Memory B cell (primary cell): ENCODE measurements at regions not wholly inside any gene's neighbourhood (a gene's known extent, or its start where the extent isn't known, plus 50 kb on each side); places are given as distances from the start of the nearest gene placed in this dataset.
A peak's percentile ranks its signal among the peaks of the same experiment; 100 is the strongest.

Source experiments
- ATAC-seq: fragments of 150-1000 bp; cut with Tn5 transposase; 2 replicates; pipeline ENCODE4 v1.10.0; 2021; ENCODE audit warnings: low read depth, mild to moderate bottlenecking, moderate library complexity
- DNase-seq, 2 donors: peaks; one replicate each; pipeline ENCODE4 v3.0.0; 2022; ENCODE audit warnings: low spot score in 2 of 2
- H3K27ac Mint-ChIP-seq: one replicate; pipeline ENCODE4 v1.8.0; 2022; ENCODE audit warnings: mild to moderate bottlenecking, moderate library complexity, mixed read lengths
- H3K27me3 Mint-ChIP-seq: one replicate; pipeline ENCODE4 v1.8.0; 2022; ENCODE audit warnings: mixed read lengths
- H3K36me3 Mint-ChIP-seq: one replicate; pipeline ENCODE4 v1.8.0; 2022; ENCODE audit warnings: mild to moderate bottlenecking, mixed read lengths
- H3K4me1 Mint-ChIP-seq: one replicate; pipeline ENCODE4 v1.8.0; 2022; ENCODE audit warnings: mixed read lengths
- H3K4me3 Mint-ChIP-seq: one replicate; pipeline ENCODE4 v1.8.0; 2022; ENCODE audit warnings: mild to moderate bottlenecking, moderate library complexity, mixed read lengths
- H3K9me3 Mint-ChIP-seq: one replicate; pipeline ENCODE4 v1.8.0; 2022; ENCODE audit warnings: mixed read lengths

- Mint-ChIP-seq H3K4me1 (peaks cover 12% of the 10 kb centered on the region), H3K36me3 (peaks cover 4% of the 10 kb centered on the region), H3K4me3 (peak overlapping the region; percentile 33), H3K27ac (peak overlapping the region; percentile 54), H3K27me3 (no peaks in the 10 kb centered on the region), H3K9me3 (peaks cover 16% of the 10 kb centered on the region)
- ATAC-seq, result peak; percentile 94
- DNase-seq, result no peak
These were observed 154.6 kb upstream of the AHI1 start for GRCh38 chr6:135651964-135652755.

GRCh38 chr6:135655055-135655454, 157.5 kb upstream of the AHI1 start:
- no peak for ATAC-seq
- H3K36me3 Mint-ChIP-seq, result peaks cover 4% of the 10 kb centered on the region
- peaks cover 16% of the 10 kb centered on the region for H3K4me1 Mint-ChIP-seq
- H3K4me3 Mint-ChIP-seq, result no peak overlapping the region
- H3K9me3 Mint-ChIP-seq, result peaks cover 9% of the 10 kb centered on the region
- DNase-seq, result no peak
- no peak overlapping the region for H3K27ac Mint-ChIP-seq
- no peaks in the 10 kb centered on the region for H3K27me3 Mint-ChIP-seq

- H3K4me3 Mint-ChIP-seq, result no peak overlapping the region
- peaks cover 9% of the 10 kb centered on the region for H3K4me1 Mint-ChIP-seq
- peaks cover 4% of the 10 kb centered on the region for H3K36me3 Mint-ChIP-seq
- H3K9me3 Mint-ChIP-seq, result peaks cover 7% of the 10 kb centered on the region
- peaks cover 2% of the 10 kb centered on the region for H3K27me3 Mint-ChIP-seq
- ATAC-seq (no peak), DNase-seq (no peak)
- no peak overlapping the region for H3K27ac Mint-ChIP-seq
These were observed 159.7 kb upstream of the AHI1 start for GRCh38 chr6:135657207-135657606.

GRCh38 chr6:135658481-135658880, 160.9 kb upstream of the AHI1 start:
- no peak for DNase-seq
- Mint-ChIP-seq H3K9me3 (peaks cover 8% of the 10 kb centered on the region), H3K27ac (no peak overlapping the region), H3K36me3 (peaks cover 4% of the 10 kb centered on the region), H3K4me3 (no peak overlapping the region), H3K4me1 (peaks cover 4% of the 10 kb centered on the region), H3K27me3 (peaks cover 3% of the 10 kb centered on the region)
- ATAC-seq, result no peak

- DNase-seq, result no peak
- no peak overlapping the region for H3K4me3 Mint-ChIP-seq
- peaks cover 3% of the 10 kb centered on the region for H3K27me3 Mint-ChIP-seq
- peaks cover 4% of the 10 kb centered on the region for H3K4me1 Mint-ChIP-seq
- no peak overlapping the region for H3K27ac Mint-ChIP-seq
- peaks cover 7% of the 10 kb centered on the region for H3K9me3 Mint-ChIP-seq
- peaks cover 3% of the 10 kb centered on the region for H3K36me3 Mint-ChIP-seq
- ATAC-seq, result peak; percentile 60
These were observed 161.4 kb upstream of the AHI1 start for GRCh38 chr6:135658916-135659315.

GRCh38 chr6:135664527-135664926, 167.0 kb upstream of the AHI1 start:
- Mint-ChIP-seq H3K36me3 (no peaks in the 10 kb centered on the region), H3K4me3 (no peak overlapping the region)

GRCh38 chr6:135665935-135666334, 168.4 kb upstream of the AHI1 start:
- DNase-seq, result no peak
- Mint-ChIP-seq H3K36me3 (no peaks in the 10 kb centered on the region), H3K4me1 (no peaks in the 10 kb centered on the region), H3K4me3 (no peak overlapping the region), H3K9me3 (peaks cover 3% of the 10 kb centered on the region), H3K27me3 (peaks cover 6% of the 10 kb centered on the region), H3K27ac (no peak overlapping the region)
- ATAC-seq, result no peak

More at GRCh38 chr6:135664527-135664926, 167.0 kb upstream of the AHI1 start:
- peaks cover 6% of the 10 kb centered on the region for H3K27me3 Mint-ChIP-seq
- peaks cover 3% of the 10 kb centered on the region for H3K9me3 Mint-ChIP-seq
- DNase-seq (no peak), ATAC-seq (no peak)
- no peaks in the 10 kb centered on the region for H3K4me1 Mint-ChIP-seq
- no peak overlapping the region for H3K27ac Mint-ChIP-seq

GRCh38 chr6:135667691-135668455, 170.3 kb upstream of the AHI1 start:
- Mint-ChIP-seq H3K27ac (no peak overlapping the region), H3K9me3 (peaks cover 3% of the 10 kb centered on the region)
- DNase-seq, result no peak

GRCh38 chr6:135672256-135672655, 174.7 kb upstream of the AHI1 start:
- Mint-ChIP-seq H3K27me3 (peaks cover 3% of the 10 kb centered on the region), H3K9me3 (no peaks in the 10 kb centered on the region)

More at GRCh38 chr6:135667691-135668455, 170.3 kb upstream of the AHI1 start:
- Mint-ChIP-seq H3K36me3 (no peaks in the 10 kb centered on the region), H3K4me1 (no peaks in the 10 kb centered on the region), H3K27me3 (peaks cover 4% of the 10 kb centered on the region), H3K4me3 (no peak overlapping the region)
- ATAC-seq, result no peak

GRCh38 chr6:135673501-135674309, 176.2 kb upstream of the AHI1 start:
- ATAC-seq (no peak), DNase-seq (no peak)
- Mint-ChIP-seq H3K27me3 (no peaks in the 10 kb centered on the region), H3K9me3 (no peaks in the 10 kb centered on the region), H3K27ac (no peak overlapping the region), H3K4me3 (no peak overlapping the region), H3K4me1 (no peaks in the 10 kb centered on the region), H3K36me3 (no peaks in the 10 kb centered on the region)

More at GRCh38 chr6:135672256-135672655, 174.7 kb upstream of the AHI1 start:
- DNase-seq, result no peak
- H3K4me1 Mint-ChIP-seq, result no peaks in the 10 kb centered on the region
- H3K36me3 Mint-ChIP-seq, result no peaks in the 10 kb centered on the region
- no peak overlapping the region for H3K4me3 Mint-ChIP-seq
- no peak overlapping the region for H3K27ac Mint-ChIP-seq
- no peak for ATAC-seq

- H3K4me1 Mint-ChIP-seq, result no peaks in the 10 kb centered on the region
- no peak overlapping the region for H3K4me3 Mint-ChIP-seq
- H3K36me3 Mint-ChIP-seq, result no peaks in the 10 kb centered on the region
- ATAC-seq, result no peak
- no peak for DNase-seq
- no peaks in the 10 kb centered on the region for H3K9me3 Mint-ChIP-seq
- no peak overlapping the region for H3K27ac Mint-ChIP-seq
- H3K27me3 Mint-ChIP-seq, result no peaks in the 10 kb centered on the region
These were observed 176.5 kb upstream of the PDE7B start for GRCh38 chr6:135675026-135675425.

- no peaks in the 10 kb centered on the region for H3K36me3 Mint-ChIP-seq
- no peak overlapping the region for H3K27ac Mint-ChIP-seq
- ATAC-seq (peak; percentile 95), DNase-seq (peak; percentile 38 to 61)
- no peaks in the 10 kb centered on the region for H3K27me3 Mint-ChIP-seq
- H3K4me1 Mint-ChIP-seq, result no peaks in the 10 kb centered on the region
- H3K4me3 Mint-ChIP-seq, result no peak overlapping the region
- H3K9me3 Mint-ChIP-seq, result no peaks in the 10 kb centered on the region
These were observed 175.6 kb upstream of the PDE7B start for GRCh38 chr6:135675862-135676261.

- ATAC-seq, result no peak
- Mint-ChIP-seq H3K27me3 (peaks cover 10% of the 10 kb centered on the region), H3K4me3 (no peak overlapping the region), H3K9me3 (no peaks in the 10 kb centered on the region), H3K36me3 (no peaks in the 10 kb centered on the region), H3K4me1 (no peaks in the 10 kb centered on the region), H3K27ac (no peak overlapping the region)
- DNase-seq, result no peak
These were observed 170.3 kb upstream of the PDE7B start for GRCh38 chr6:135680964-135681913.
